ENCODE measurements at regions not wholly inside any gene's neighbourhood (a gene's known extent, or its start where the extent isn't known, plus 50 kb on each side); places are given as distances from the start of the nearest gene placed in this dataset.

- H3K36me3 Mint-ChIP-seq (ENCODE audit: low read depth) = no peaks in the 10 kb centered on the region
Observed at GRCh38 chr5:130571076-130571475, 594.0 kb downstream of the HINT1 start.

GRCh38 chr5:130568791-130569190 is 596.3 kb downstream of the HINT1 start:
- Mint-ChIP-seq H3K27ac (no peak overlapping the region), H3K27me3 (no peaks in the 10 kb centered on the region), H3K4me1 (no peaks in the 10 kb centered on the region), H3K4me3 (no peak overlapping the region), H3K36me3 (ENCODE audit: low read depth) (no peaks in the 10 kb centered on the region), H3K9me3 (no peaks in the 10 kb centered on the region)
- intact Hi-C loops (cut with micrococcal nuclease) = no loop called here
- DNase-seq = no peak

More at GRCh38 chr5:130571076-130571475, 594.0 kb downstream of the HINT1 start:
- no peaks in the 10 kb centered on the region for H3K27me3 Mint-ChIP-seq
- H3K27ac Mint-ChIP-seq = no peak overlapping the region
- H3K9me3 Mint-ChIP-seq = no peaks in the 10 kb centered on the region
- no peaks in the 10 kb centered on the region for H3K4me1 Mint-ChIP-seq
- intact Hi-C loops (cut with micrococcal nuclease) = no loop called here
- DNase-seq = no peak
- no peak overlapping the region for H3K4me3 Mint-ChIP-seq

DNA sequence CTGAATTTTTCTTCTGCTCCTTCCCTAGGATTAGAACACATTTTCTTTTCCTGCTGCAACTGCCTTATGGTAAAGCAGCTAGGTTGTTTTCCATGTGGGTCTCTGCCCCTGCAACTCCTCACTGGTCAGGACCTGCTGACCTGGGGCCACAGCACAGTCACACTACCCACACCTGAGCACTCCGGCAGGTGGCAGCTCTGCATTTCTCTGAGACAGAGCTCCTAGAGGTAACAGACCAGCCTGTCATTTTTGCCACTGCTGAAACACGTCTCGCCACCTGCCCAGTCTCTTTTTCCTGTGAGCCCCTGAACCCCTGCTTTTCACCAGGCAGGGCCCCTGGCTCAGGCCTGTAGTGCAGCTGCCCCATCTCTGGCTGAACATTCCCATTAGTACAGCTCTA is 609.6 kb downstream of the HINT1 start:
- intact Hi-C loops (cut with micrococcal nuclease) = no loop called here
- DNase-seq = no peak
- Mint-ChIP-seq H3K36me3 (ENCODE audit: low read depth) (no peaks in the 10 kb centered on the region), H3K27me3 (no peaks in the 10 kb centered on the region), H3K4me3 (no peak overlapping the region), H3K4me1 (no peaks in the 10 kb centered on the region), H3K27ac (no peak overlapping the region), H3K9me3 (no peaks in the 10 kb centered on the region)

GRCh38 chr5:130550562-130550928 is 614.5 kb downstream of the HINT1 start:
- DNase-seq = no peak
- Mint-ChIP-seq H3K27ac (no peak overlapping the region), H3K27me3 (no peaks in the 10 kb centered on the region), H3K36me3 (ENCODE audit: low read depth) (no peaks in the 10 kb centered on the region), H3K4me1 (no peaks in the 10 kb centered on the region), H3K4me3 (no peak overlapping the region), H3K9me3 (no peaks in the 10 kb centered on the region)
- intact Hi-C loops (cut with micrococcal nuclease) = no loop called here

DNA sequence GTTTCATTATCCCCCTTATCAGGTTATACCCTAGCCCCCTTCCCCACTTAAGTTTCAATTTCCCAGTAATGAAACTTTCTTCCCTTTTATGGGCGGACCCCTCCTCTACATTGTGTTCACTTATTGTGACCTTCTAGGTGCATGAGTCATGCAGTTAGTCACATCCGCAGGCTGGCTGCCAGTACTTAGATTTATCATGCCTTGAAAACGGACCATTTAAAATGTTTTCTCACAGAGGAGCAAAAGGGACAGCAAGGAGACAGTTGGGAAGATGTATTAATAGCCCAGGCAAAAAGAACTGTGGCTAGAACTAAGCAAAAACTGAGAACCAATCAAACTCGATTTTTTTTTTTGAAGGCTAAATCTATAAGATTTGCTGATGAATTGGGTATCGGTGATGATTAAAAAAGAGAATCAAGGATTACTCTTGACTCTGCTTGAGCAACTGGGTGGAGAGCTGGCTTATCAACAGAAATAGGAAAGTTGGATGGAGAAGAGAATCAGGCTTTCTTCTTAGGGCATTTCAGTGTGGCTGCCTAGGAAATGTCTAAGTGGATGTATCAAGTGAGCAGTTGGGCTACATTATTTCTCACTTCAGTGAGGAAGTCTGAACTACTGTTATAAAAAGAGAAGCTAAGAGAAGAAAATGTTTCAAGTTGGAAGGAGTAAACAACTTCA is 615.0 kb downstream of the HINT1 start:
- H3K9me3 Mint-ChIP-seq = no peaks in the 10 kb centered on the region
- H3K36me3 Mint-ChIP-seq (ENCODE audit: low read depth) = no peaks in the 10 kb centered on the region
- H3K4me1 Mint-ChIP-seq = no peaks in the 10 kb centered on the region
- DNase-seq = no peak
- intact Hi-C loops (cut with micrococcal nuclease) = no loop called here
- no peaks in the 10 kb centered on the region for H3K27me3 Mint-ChIP-seq
- H3K4me3 Mint-ChIP-seq = no peak overlapping the region
- no peak overlapping the region for H3K27ac Mint-ChIP-seq

DNA sequence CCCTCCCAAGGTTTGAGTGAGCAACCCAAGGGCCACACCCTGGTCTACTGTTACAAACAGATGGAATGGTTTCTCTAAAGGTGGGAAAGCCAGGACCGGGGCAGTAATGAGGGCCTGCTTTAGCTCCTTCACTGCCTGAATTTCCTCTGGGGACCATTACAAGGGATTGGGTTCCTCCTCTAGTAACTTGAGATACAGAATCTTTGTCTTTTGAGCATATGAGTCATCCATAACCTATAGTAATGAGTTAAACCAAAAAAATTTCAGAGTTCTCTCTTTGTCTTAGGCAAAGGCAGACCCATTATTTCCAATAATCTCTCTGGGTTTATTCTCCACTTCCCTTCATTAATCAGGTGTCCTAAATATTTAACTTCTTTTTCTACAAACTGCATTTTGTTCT is 618.8 kb downstream of the HINT1 start:
- no peaks in the 10 kb centered on the region for H3K36me3 Mint-ChIP-seq (ENCODE audit: low read depth)
- no peaks in the 10 kb centered on the region for H3K27me3 Mint-ChIP-seq
- intact Hi-C loops (cut with micrococcal nuclease) = no loop called here
- H3K27ac Mint-ChIP-seq = no peak overlapping the region
- H3K4me1 Mint-ChIP-seq = no peaks in the 10 kb centered on the region
- DNase-seq = no peak
- no peak overlapping the region for H3K4me3 Mint-ChIP-seq
- no peaks in the 10 kb centered on the region for H3K9me3 Mint-ChIP-seq

GRCh38 chr5:130545291-130545690 is 619.8 kb downstream of the HINT1 start:
- DNase-seq = no peak
- Mint-ChIP-seq H3K4me1 (no peaks in the 10 kb centered on the region), H3K9me3 (no peaks in the 10 kb centered on the region), H3K27me3 (no peaks in the 10 kb centered on the region), H3K4me3 (no peak overlapping the region), H3K36me3 (ENCODE audit: low read depth) (no peaks in the 10 kb centered on the region), H3K27ac (no peak overlapping the region)
- intact Hi-C loops (cut with micrococcal nuclease) = no loop called here

- H3K27ac Mint-ChIP-seq = no peak overlapping the region
- no peaks in the 10 kb centered on the region for H3K27me3 Mint-ChIP-seq
- no peaks in the 10 kb centered on the region for H3K4me1 Mint-ChIP-seq
- no peak overlapping the region for H3K4me3 Mint-ChIP-seq
- no peaks in the 10 kb centered on the region for H3K9me3 Mint-ChIP-seq
- intact Hi-C loops (cut with micrococcal nuclease) = no loop called here
- H3K36me3 Mint-ChIP-seq (ENCODE audit: low read depth) = no peaks in the 10 kb centered on the region
- DNase-seq = no peak
Observed at GRCh38 chr5:130541617-130542221, 623.3 kb downstream of the HINT1 start.

GRCh38 chr5:130536691-130537090 is 628.4 kb downstream of the HINT1 start:
- Mint-ChIP-seq H3K36me3 (ENCODE audit: low read depth) (no peaks in the 10 kb centered on the region), H3K4me1 (no peaks in the 10 kb centered on the region), H3K4me3 (no peak overlapping the region), H3K9me3 (no peaks in the 10 kb centered on the region), H3K27ac (no peak overlapping the region), H3K27me3 (no peaks in the 10 kb centered on the region)
- DNase-seq = no peak
- intact Hi-C loops (cut with micrococcal nuclease) = no loop called here

- Mint-ChIP-seq H3K27me3 (no peaks in the 10 kb centered on the region), H3K4me1 (no peaks in the 10 kb centered on the region), H3K9me3 (no peaks in the 10 kb centered on the region), H3K36me3 (ENCODE audit: low read depth) (no peaks in the 10 kb centered on the region), H3K27ac (no peak overlapping the region), H3K4me3 (no peak overlapping the region)
- intact Hi-C loops (cut with micrococcal nuclease) = no loop called here
- DNase-seq = no peak
Observed at GRCh38 chr5:130532786-130533185, 628.5 kb downstream of the CHSY3 start.

DNA sequence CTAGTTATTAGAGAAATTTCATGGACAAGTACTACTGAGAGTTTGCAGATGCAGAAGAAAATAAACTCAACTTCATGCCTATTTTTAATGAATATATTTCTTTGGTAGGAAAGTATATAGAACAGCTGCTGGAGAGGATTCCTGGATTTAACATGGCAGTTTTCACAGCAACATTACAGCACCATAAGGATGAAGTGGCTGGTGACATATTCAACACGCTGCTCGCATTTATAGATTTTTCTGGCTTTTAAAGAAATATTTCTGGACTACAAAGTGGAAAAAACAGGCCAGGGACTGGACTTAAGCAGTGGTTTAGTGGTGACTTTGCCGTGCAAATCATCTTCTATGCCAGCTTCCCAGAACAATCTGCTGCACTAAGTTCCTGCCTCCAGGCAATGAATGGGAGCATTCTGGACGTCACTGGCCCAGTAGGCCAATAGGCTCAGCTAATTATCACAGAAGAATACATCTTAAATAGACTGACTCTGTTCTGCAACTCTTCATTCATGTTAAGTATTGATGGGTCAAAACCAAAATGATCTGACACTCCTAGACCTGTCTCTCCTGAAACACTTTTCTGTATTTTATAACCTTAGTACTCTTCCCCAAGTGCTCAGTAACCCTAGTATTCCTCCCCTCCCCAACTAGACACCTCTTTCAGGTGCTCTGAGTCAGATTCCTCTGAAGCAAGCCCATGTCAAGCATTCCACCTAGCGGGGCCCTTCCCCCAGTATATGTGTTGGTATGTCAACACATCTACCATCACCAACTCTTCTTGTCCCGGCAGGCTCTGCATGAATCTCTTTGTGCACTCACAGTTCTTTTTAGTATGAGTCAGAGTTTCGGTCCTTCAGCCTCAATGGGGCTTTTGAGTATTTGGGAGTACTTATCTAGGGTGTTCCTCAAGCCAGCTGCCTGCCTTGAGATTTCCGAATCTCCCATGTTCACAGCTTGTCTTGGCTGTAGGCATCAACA is 625.5 kb downstream of the CHSY3 start:
- H3K27me3 Mint-ChIP-seq = no peaks in the 10 kb centered on the region
- intact Hi-C loops (cut with micrococcal nuclease) = no loop called here
- no peak for DNase-seq
- H3K4me3 Mint-ChIP-seq = no peak overlapping the region
- H3K4me1 Mint-ChIP-seq = no peaks in the 10 kb centered on the region
- no peak overlapping the region for H3K27ac Mint-ChIP-seq
- no peaks in the 10 kb centered on the region for H3K36me3 Mint-ChIP-seq (ENCODE audit: low read depth)
- peaks cover 6% of the 10 kb centered on the region for H3K9me3 Mint-ChIP-seq

DNA sequence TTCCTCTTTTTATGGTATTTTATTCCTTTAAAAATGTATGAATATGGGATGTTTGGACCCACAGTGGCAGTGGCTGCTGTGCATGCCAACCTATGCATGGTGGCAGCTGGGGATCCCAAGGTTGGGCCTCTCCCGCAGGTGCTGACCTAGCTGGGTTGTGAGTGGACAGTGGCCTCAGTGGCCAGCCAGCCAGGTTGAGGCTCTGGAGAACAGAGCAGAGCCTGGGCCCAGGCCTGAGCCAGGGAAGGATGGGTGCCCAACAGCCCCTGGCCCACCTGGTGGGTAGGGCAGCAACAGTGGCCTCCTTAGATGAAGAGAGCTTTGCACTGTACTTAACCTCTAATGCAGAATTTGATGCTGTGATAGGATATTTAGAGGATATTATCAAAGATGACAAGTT is 624.8 kb downstream of the CHSY3 start:
- intact Hi-C loops (cut with micrococcal nuclease) = no loop called here
- no peaks in the 10 kb centered on the region for H3K27me3 Mint-ChIP-seq
- DNase-seq = no peak
- H3K27ac Mint-ChIP-seq = no peak overlapping the region
- no peaks in the 10 kb centered on the region for H3K4me1 Mint-ChIP-seq
- H3K4me3 Mint-ChIP-seq = no peak overlapping the region
- H3K9me3 Mint-ChIP-seq = peaks cover 6% of the 10 kb centered on the region
- no peaks in the 10 kb centered on the region for H3K36me3 Mint-ChIP-seq (ENCODE audit: low read depth)

DNA sequence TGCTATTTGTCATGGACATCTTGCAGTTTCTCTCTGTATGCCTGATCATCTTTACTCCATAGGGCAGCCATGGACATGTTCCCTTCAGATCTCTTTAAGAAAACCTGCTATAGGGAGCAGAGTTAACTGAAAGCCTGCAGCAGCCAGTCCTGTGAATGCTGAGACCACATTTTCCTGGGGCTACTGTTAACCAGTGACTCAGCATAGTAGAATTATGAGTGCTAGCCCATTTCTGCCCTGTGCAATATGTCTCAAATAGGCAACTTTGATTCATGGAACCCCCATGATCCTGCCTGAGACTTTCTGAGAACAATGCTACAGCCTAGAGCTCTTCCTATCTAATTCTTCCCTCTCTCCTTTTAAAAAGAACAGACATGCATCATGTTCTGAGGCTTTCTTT is 624.2 kb downstream of the CHSY3 start:
- intact Hi-C loops (cut with micrococcal nuclease) = no loop called here
- no peaks in the 10 kb centered on the region for H3K4me1 Mint-ChIP-seq
- no peaks in the 10 kb centered on the region for H3K36me3 Mint-ChIP-seq (ENCODE audit: low read depth)
- H3K27me3 Mint-ChIP-seq = no peaks in the 10 kb centered on the region
- peaks cover 6% of the 10 kb centered on the region for H3K9me3 Mint-ChIP-seq
- DNase-seq = no peak
- H3K4me3 Mint-ChIP-seq = no peak overlapping the region
- no peak overlapping the region for H3K27ac Mint-ChIP-seq

GRCh38 chr5:130526708-130527107 is 622.4 kb downstream of the CHSY3 start:
- no peaks in the 10 kb centered on the region for H3K4me1 Mint-ChIP-seq
- H3K27ac Mint-ChIP-seq = no peak overlapping the region
- no peaks in the 10 kb centered on the region for H3K36me3 Mint-ChIP-seq (ENCODE audit: low read depth)
- DNase-seq = no peak
- intact Hi-C loops (cut with micrococcal nuclease) = no loop called here
- no peak overlapping the region for H3K4me3 Mint-ChIP-seq
- H3K9me3 Mint-ChIP-seq = peaks cover 6% of the 10 kb centered on the region
- H3K27me3 Mint-ChIP-seq = no peaks in the 10 kb centered on the region

Measured in activated CD4-positive, alpha-beta T cell treated with anti-CD3 and anti-CD28 coated beads, Interleukin-2, amount 10 ng/mL, durations not matched to agents 24 days and 14 days (primary cell).